Uterus (tissue), 2 donors: ENCODE measurements at regions not wholly inside any gene's neighbourhood (a gene's known extent, or its start where the extent isn't known, plus 50 kb on each side); places are given as distances from the start of the nearest gene placed in this dataset.

Experiments used
- CTCF ChIP-seq, 4 experiments: fragments of 200-600 bp in 2 of 4; fragments of 450-650 bp in 2 of 4; sonication (generic) in 2 of 4; IDR thresholded peaks; one replicate each; pipeline ENCODE4 v1.5.1; 2016 to 2019; ENCODE audit warnings: antibody characterized with exemption in 4 of 4, mild to moderate bottlenecking in 2 of 4, moderate library complexity in 1 of 4
- POLR2A ChIP-seq, 2 donors: fragments of 450-650 bp; IDR thresholded peaks; one replicate each; pipeline ENCODE4 v1.6.1; 2016; ENCODE audit warnings: antibody characterized with exemption in 2 of 2, mild to moderate bottlenecking in 1 of 2, moderate library complexity in 1 of 2

- TF ChIP-seq CTCF (IDR thresholded peaks at IDR 0.05), result no peak
- TF ChIP-seq POLR2A (IDR thresholded peaks at IDR 0.05), result no peak
Measured at GRCh38 chr3:162094301-162094700, 597.7 kb downstream of the OTOL1 start.
